HG02840 (cell line): ENCODE measurements at regions not wholly inside any gene's neighbourhood (a gene's known extent, or its start where the extent isn't known, plus 50 kb on each side); places are given as distances from the start of the nearest gene placed in this dataset.
"Not testable (repeated sequence)": the region's sequence is repeated elsewhere in the genome, so short reads cannot be mapped to it uniquely, and the experiment has no call there.

Experiments used
- ATAC-seq: cut with Tn5 transposase; IDR thresholded peaks from one replicate; pipeline ENCODE4 v1.9.1; 2021; ENCODE audit warnings: mild to moderate bottlenecking, moderate library complexity, moderate number of reproducible peaks; ENCODE audit not compliant: unreplicated experiment, low FRiP score

DNA sequence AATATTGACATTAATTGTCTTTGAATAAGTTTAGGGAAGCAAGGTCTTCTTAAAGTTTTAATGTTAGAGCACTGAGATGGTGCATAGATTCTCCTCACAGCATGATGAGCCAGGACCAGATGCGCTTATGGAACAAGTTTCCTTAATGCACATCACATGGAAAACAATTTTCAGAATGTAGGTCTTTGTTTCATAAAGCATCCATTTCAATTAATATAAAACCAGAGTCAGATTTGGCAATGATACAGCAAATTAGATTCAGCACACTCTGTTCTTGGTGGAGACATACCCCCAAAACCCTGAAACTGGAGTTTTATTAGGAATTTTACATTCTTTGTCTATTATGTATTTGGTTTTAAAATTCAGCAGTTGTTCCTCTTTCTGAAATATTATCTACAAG, 402.1 kb upstream of the SEMA6A start:
- ATAC-seq, result no peak

- no peak for ATAC-seq
Measured at GRCh38 chr5:116971131-116971530, 396.5 kb upstream of the SEMA6A start.

- ATAC-seq, result no peak
Measured at GRCh38 chr5:116970318-116970717, 395.7 kb upstream of the SEMA6A start.

DNA sequence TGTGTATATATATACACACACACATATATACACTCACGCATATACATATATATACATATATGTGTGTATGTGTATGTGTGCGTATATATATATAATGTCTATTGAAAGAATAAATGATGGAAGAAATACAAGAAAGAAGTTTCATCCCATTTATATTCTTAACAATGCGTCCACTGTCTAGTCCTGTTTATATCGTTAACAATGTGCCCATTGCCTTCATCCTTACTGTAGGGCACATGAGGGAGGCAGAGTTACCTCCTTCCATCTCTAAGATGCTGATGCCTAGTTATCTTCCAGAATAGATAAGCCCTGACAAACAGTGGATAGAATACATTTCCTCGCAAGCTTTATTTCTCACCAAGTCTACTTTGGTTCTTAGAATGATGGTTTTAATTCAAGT, 389.8 kb upstream of the SEMA6A start:
- no peak for ATAC-seq

DNA sequence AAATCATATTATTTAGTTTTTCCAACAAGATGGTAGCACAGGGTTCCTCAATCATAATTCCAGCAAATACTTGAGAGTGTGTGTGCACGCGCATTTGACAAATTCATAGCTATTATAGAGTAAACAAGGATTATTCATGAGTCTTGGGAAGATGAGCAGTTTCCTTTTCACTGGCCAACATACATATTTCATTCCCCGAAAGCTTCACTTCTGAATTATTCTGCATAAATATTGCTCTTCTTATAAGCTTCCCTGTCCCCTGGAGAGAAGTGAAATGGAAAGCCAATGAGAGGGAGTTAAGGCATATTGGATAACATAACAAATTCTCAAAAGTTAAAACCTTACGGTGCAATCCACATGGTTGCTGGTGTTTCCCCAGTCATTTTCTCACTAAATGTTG, 386.4 kb upstream of the SEMA6A start:
- no peak for ATAC-seq

DNA sequence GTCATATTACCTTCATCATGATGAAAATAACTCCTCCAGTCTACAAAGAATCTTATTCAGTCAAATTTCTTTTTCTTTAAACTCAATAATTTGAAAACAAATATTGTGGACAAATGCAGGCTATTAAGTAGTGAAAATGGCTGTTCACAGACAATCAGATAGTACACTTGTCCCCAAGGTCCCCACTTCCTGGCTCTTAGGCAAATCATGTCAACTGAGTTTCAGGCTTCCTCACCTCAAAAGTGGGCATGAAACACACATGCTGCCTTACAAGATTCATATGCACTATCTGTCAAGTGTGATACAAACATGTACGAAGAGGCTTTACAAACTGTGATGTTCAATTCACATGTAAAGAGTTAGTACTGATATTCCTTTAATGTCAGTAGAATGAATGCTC, 385.2 kb upstream of the SEMA6A start:
- ATAC-seq, result no peak

GRCh38 chr5:116953251-116953930, 378.8 kb upstream of the SEMA6A start:
- ATAC-seq, result no peak

- no peak for ATAC-seq
Measured at GRCh38 chr5:116951219-116951618, 376.6 kb upstream of the SEMA6A start.

DNA sequence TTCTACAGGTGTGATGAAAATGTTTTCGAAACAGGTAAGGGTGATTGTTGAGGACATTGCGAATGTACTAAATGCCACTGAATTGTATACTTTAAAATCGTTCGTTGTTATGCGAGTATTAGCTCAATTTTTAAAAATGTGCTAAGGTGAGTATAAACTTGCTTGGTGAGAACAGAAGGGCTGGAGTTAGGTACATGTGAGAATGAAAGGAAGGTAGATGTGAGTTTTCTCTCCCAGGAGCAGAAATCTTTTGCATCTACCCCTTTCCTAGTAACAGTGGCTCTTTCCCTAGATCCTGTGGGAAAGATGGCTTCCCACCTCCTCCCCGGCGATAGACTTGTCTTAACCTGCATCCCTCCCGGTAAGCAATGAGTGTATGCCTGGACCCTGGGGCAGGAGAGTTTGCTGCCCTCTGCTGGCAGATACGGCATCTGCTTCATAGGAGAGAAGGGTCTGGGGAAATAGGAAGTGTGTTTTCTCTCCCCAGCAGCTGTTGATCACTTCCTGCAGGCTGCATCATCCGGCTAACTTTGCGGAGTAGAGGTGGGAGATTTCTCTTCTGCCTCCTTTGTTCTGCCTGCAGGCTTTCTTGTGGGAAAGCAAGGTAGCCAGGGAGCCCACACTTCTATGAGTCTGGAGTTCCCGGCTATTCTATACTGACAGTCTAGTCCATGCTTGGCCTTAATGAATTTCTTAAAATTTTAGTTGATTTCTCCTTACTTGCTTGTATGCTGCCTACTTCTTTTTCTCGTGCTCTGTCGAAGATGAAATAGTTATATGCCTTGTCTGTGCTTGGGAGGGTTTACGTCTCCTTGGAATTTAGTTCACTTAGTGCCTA, 373.3 kb upstream of the SEMA6A start:
- ATAC-seq, result peak; percentile 98

GRCh38 chr5:116945613-116946382, 371.2 kb upstream of the SEMA6A start:
- not testable (repeated sequence) for ATAC-seq

DNA sequence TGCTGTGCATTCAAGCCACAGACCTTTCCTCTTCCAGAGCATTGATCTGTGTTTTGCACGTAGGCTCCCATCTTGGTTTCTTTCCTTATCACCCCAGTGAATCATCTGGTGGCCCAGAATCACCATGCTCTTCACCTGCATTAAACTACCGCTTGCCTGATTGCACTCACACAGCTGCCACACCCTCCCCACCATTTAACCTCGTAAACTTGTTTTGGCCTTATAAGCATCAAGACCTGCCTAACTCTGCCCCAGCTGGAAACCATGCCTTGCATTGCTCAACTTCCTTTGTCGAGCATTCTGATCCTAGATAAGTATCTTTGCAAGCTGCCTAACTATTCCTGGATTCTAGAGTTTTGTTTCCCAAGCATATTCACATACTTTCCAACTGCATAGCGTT, 369.6 kb upstream of the SEMA6A start:
- ATAC-seq, result no peak

- ATAC-seq, result no peak
Measured at GRCh38 chr5:116942622-116943021, 368.0 kb upstream of the SEMA6A start.

- ATAC-seq, result no peak
Measured at GRCh38 chr5:116939641-116940040, 365.0 kb upstream of the SEMA6A start.

DNA sequence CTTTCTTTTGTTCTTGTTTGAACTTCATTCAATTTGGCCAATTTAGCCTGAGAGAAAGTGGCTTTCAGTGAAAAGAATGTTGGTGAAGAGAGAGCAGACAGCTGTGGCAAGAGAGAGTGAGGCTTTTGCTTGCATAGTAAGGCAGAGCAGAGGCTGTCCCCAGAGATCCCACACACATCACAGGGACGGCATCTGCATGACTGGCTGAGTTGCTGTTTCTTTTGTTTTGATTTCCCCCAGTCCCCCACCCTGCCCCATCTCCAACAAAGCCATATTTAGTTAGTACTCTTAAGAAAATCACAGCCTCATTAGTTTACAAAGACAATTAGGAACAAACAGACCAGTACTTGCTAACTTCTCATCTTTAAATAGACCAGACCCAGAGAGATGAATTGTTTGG, 363.9 kb upstream of the SEMA6A start:
- ATAC-seq, result no peak

GRCh38 chr5:116935561-116936162, 361.0 kb upstream of the SEMA6A start:
- no peak for ATAC-seq

DNA sequence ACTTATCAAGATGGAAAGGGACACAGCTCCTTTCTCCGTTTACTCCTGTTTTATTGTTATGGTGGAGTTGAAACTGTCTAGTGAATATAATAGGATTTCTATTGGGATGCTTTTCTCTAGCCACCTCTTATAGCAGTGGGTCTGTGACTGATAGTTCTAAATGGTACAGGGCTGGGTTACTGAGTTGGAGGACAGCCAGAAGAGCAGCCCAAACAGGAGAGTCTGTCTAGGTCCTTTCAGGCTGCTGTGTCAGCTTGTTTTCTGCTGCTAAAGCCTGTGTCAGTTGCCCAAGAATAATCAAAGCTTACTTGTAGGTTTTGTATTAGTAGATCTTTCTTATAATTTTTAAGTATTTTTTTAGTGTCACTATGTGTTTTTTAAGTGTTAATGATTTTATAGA, 356.0 kb upstream of the SEMA6A start:
- ATAC-seq, result no peak

- ATAC-seq, result no peak
Measured at GRCh38 chr5:116923344-116923743, 348.7 kb upstream of the SEMA6A start.

DNA sequence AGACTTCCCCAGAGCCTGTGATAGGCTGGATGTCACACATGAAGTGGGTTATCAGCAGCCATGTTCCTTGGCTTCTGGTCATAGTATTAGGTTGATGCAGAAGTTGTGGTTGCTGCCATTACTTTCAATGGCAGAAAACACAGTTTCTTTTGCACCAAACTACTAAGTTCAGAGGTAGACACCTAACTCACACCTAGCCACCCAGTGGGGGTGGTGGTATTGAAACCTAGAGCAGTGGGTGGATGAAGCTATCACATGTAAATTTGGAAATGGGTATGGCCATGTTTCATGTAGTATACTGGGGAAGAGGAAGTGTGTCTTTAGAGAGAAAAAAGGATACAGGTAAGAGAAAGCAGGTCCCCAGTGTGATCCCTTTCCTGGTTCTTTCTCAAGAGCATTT, 347.9 kb upstream of the SEMA6A start:
- ATAC-seq, result no peak

- no peak for ATAC-seq
Measured at GRCh38 chr5:116914869-116915504, 340.4 kb upstream of the SEMA6A start.

GRCh38 chr5:116912221-116912620, 337.6 kb upstream of the SEMA6A start:
- ATAC-seq, result no peak
